HG03439 (cell line): ENCODE measurements at regions not wholly inside any gene's neighbourhood (a gene's known extent, or its start where the extent isn't known, plus 50 kb on each side); places are given as distances from the start of the nearest gene placed in this dataset.

Experiments
- ATAC-seq: cut with Tn5 transposase; IDR thresholded peaks from one replicate; pipeline ENCODE4 v1.9.1; 2021; ENCODE audit warnings: mild to moderate bottlenecking, moderate library complexity; ENCODE audit not compliant: unreplicated experiment

- no peak for ATAC-seq
These were observed 74.1 kb upstream of the UNC5B start for GRCh38 chr10:71138166-71138830.

GRCh38 chr10:71141528-71141927 is 70.8 kb upstream of the UNC5B start:
- no peak for ATAC-seq

GRCh38 chr10:71143170-71143569 is 69.2 kb upstream of the UNC5B start:
- ATAC-seq = no peak

- ATAC-seq = no peak
These were observed 68.8 kb upstream of the UNC5B start for GRCh38 chr10:71143610-71144009.

DNA sequence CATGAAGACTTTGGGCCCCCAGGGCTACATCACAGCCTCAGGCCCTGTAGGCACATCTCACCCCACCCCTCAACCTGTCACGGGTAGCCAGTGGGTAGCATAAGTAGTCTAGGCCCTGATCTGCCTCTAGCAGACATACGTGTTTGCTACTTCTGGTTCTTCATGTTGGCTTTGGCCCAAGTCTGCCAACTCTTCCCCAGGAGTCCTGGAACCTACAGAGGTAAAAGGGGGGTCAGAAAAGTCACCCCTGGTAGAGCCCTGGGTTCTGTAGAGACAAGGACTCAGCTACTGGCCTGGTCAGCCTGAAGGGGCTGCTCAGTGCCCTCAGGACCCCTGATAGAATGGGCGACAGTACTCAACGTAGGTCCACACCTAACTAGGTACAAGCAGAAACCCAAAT is 67.5 kb upstream of the UNC5B start:
- no peak for ATAC-seq

DNA sequence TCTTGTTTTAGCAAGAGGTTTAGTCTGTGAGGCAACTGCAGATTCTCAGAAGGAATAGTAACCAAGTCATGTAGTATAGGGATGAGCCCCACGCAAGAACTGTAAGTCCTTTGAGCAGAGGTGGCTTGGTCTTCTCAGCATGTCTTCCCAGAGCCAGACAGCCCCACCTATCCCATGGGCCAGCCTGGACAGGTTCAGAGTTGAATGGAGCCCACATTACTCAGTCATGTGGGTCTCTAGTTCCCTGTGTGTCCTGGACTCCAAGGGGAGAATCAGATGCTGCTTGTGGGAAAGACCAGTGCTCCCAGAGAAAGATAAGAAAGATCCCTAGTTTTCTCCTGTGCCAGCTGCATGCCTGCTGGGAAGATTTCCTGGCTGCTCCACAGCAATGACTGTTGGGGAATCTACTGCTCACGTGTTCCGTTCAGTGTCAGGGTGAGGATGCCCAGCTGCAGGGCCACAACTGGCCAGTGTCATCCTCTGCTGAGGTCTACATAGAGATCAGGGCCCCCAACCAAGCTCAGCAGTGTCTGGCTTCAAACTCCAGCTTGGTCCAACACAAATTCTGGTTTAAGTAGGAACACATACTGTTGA is 66.9 kb upstream of the UNC5B start:
- no peak for ATAC-seq

DNA sequence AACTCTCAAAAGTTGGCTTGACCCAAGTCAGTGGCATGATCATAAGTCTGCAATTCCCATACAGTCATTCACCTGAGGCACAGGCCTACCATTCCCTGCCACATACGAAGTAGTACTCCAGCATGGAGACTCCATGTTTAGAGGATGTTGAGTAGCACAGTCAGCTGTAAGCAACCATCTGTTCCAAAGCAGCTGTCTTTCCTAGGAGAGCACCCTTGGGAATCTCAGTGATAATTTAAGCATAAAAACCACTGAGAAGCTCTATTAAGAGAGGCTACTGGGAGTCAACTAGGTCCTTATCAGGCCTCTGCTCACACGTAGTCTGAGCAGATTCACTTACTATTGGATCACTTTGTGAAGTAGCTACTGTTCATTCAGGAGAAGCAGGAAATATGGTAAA is 61.6 kb upstream of the UNC5B start:
- no peak for ATAC-seq

GRCh38 chr10:71152043-71152442 is 60.3 kb upstream of the UNC5B start:
- ATAC-seq = no peak

- no peak for ATAC-seq
These were observed 55.9 kb upstream of the UNC5B start for GRCh38 chr10:71156436-71156835.

DNA sequence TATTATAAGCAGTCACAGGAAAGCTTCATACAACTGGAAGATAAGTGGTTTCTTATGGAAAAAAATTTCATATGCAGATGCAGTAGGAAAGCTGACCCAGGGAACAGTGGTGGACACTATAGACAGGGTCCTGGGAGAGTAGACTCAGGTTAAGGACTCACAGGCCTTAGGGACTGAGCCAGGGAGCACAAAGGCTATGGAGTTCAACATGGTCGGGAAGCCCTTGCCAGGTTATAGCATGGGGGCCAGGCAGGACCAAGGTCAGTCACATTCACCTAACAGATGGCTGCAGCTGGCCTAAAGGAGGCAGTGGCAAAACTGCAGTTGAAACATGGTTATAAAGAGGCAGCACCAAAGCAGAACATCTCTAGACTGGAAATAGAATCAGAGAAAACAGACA is 54.9 kb upstream of the UNC5B start:
- ATAC-seq = no peak

DNA sequence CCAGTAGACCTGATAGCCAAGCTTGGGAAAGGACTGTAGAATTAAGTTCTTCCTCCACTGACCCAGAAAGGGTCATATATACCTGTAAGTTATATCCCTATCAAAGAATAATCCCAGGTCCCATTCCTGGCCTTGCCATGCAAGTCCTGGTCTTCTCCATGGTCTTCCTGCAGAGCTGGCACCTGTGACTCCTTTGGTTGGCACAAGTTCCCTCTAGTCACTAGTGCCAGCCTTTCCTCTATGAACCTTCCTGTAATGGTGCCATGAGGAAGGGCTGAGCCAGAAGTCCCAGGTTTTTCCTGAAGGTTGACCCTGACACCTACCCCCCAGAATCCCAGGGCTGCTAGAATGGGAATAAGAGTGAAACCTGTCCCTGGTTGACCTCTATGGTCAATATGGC is 54.1 kb upstream of the UNC5B start:
- ATAC-seq = no peak

- ATAC-seq = no peak
These were observed 53.5 kb upstream of the UNC5B start for GRCh38 chr10:71158902-71159301.

DNA sequence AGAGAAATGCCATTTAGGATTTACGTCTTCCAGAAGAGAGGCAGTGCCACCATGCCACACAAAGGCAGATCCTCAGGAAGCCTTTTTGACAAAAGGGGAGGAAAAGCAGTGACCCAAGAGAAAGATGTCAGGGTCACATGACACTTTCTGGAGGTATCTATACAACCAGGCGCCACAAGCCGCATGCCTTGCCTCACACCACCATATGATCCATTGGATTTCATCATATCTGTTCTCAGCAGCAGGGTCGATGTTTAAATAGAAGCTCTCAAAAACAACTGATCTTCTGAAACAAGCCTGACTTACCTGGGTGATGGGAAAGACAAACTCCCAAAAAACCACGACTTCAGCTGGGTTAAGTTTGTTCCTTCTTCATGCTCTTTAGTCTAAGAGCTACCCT is 52.5 kb upstream of the UNC5B start:
- ATAC-seq = no peak

- ATAC-seq = no peak
These were observed 50.9 kb upstream of the UNC5B start for GRCh38 chr10:71161425-71161824.
